SK-N-SH (cell line): ENCODE measurements at regions not wholly inside any gene's neighbourhood (a gene's known extent, or its start where the extent isn't known, plus 50 kb on each side); places are given as distances from the start of the nearest gene placed in this dataset.
"Not testable (repeated sequence)": the region's sequence is repeated elsewhere in the genome, so short reads cannot be mapped to it uniquely, and the experiment has no call there.

Experiments used
- CTCF ChIA-PET: fragments of 300-600, 350-600 bp; formaldehyde crosslinking; extraction: SDS; loops from one replicate; lab custom pipeline; 2021; lab: Yijun Ruan, JAX
- POLR2A ChIA-PET: fragments of 350-600 bp; sonication (Branson Sonifier 250); formaldehyde crosslinking; extraction: SDS; loops from one replicate; lab custom pipeline; 2020; ENCODE audit warnings: antibody characterized with exemption, inconsistent platforms; lab: Yijun Ruan, JAX
- DNase-seq: peaks from one replicate; pipeline ENCODE4 v3.0.0; 2012
- H2AFZ ChIP-seq: fragments of 200-600 bp; sonication (generic); 2 replicates; pipeline ENCODE4 v1.8.1; 2016; ENCODE audit warnings: antibody characterized with exemption, mild to moderate bottlenecking, low read depth
- H3F3A ChIP-seq: fragments of 200-600 bp; sonication (generic); replicated peaks from 2 replicates; pipeline ENCODE3; 2016; ENCODE audit warnings: antibody characterized with exemption, mild to moderate bottlenecking; ENCODE audit not compliant: insufficient read depth
- H3K27ac ChIP-seq, 2 experiments: fragments of 200-500 bp in 1 of 2; fragments of 200-600 bp in 1 of 2; sonication (Bioruptor generic) in 1 of 2; sonication (generic), shearing (Covaris generic) in 1 of 2; 2 replicates each; pipeline versions ENCODE4 v1.5.1 to v1.6.1; 2014 to 2016; ENCODE audit warnings: low read depth in 2 of 2, inconsistent platforms in 1 of 2, low read length in 1 of 2, mild to moderate bottlenecking in 1 of 2, mixed read lengths in 1 of 2
- H3K27me3 ChIP-seq: fragments of 200-600 bp; sonication (generic), shearing (Covaris generic); 2 replicates; pipeline ENCODE4 v1.6.1; 2016; ENCODE audit warnings: mixed run types; ENCODE audit not compliant: insufficient read depth
- H3K36me3 ChIP-seq, 2 experiments: fragments of 200-500 bp in 1 of 2; fragments of 200-600 bp in 1 of 2; sonication (Bioruptor generic) in 1 of 2; sonication (generic) in 1 of 2; replicated peaks in 1 of 2; 2 replicates each; pipeline versions ENCODE3 to v1.5.1; 2014 to 2016; ENCODE audit warnings: low read length in 1 of 2, mild to moderate bottlenecking in 1 of 2; ENCODE audit not compliant: insufficient read depth in 2 of 2, control insufficient read depth in 1 of 2
- H3K4me1 ChIP-seq, 2 experiments: fragments of 200-500 bp in 1 of 2; fragments of 200-600 bp in 1 of 2; sonication (Bioruptor generic) in 1 of 2; sonication (generic), shearing (Covaris generic) in 1 of 2; 2 replicates each; pipeline versions ENCODE4 v1.5.1 to v1.6.1; 2014 to 2016; ENCODE audit warnings: low read depth in 1 of 2, low read length in 1 of 2, mixed run types in 1 of 2; ENCODE audit not compliant: insufficient read depth in 2 of 2, control insufficient read depth in 1 of 2
- H3K4me2 ChIP-seq: fragments of 200-600 bp; sonication (generic), shearing (Covaris generic); 2 replicates; pipeline ENCODE4 v1.6.1; 2017; ENCODE audit warnings: mixed run types
- H3K4me3 ChIP-seq, 2 experiments: fragments of 200-500 bp in 1 of 2; fragments of 200-600 bp in 1 of 2; sonication (Bioruptor generic) in 1 of 2; sonication (generic), shearing (Covaris generic) in 1 of 2; 2 replicates each; pipeline versions ENCODE4 v1.5.1 to v1.8.1; 2014 to 2016; ENCODE audit warnings: low read depth in 2 of 2, inconsistent platforms in 1 of 2, low read length in 1 of 2, mild to moderate bottlenecking in 1 of 2, mixed read lengths in 1 of 2, moderate library complexity in 1 of 2
- H3K79me2 ChIP-seq: fragments of 200-600 bp; sonication (generic); 2 replicates; pipeline ENCODE4 v1.8.1; 2017; ENCODE audit warnings: mild to moderate bottlenecking; ENCODE audit not compliant: insufficient read depth
- H3K9ac ChIP-seq: fragments of 200-600 bp; sonication (generic); 2 replicates; pipeline ENCODE4 v1.6.1; 2017; ENCODE audit warnings: mixed run types
- H3K9me2 ChIP-seq: fragments of 200-600 bp; sonication (generic); 2 replicates; pipeline ENCODE4 v1.6.1; 2017; ENCODE audit warnings: mixed run types
- H3K9me3 ChIP-seq: fragments of 200-600 bp; sonication (generic); 2 replicates; pipeline ENCODE4 v1.6.1; 2017; ENCODE audit warnings: mixed run types, mild to moderate bottlenecking, moderate library complexity
- H4K20me1 ChIP-seq: fragments of 200-600 bp; sonication (generic); 2 replicates; pipeline ENCODE4 v1.6.1; 2017; ENCODE audit warnings: mild to moderate bottlenecking, mixed run types; ENCODE audit not compliant: insufficient read depth
- WGBS: methylation state at CpG from one replicate; pipeline ENCODE4 v1.1.6; 2017; ENCODE audit warnings: low lambda C conversion rate; 5-methylcytosine and 5-hydroxymethylcytosine counted together

GRCh38 chr9:41787951-41788350 is 341.3 kb downstream of the CNTNAP3B start:
- H3F3A ChIP-seq, H3K27ac ChIP-seq, H3K27me3 ChIP-seq, H3K4me3 ChIP-seq, H3K9me3 ChIP-seq, H3K9me2 ChIP-seq, H3K4me1 ChIP-seq, H3K9ac ChIP-seq, DNase-seq, H3K79me2 ChIP-seq, H3K4me2 ChIP-seq, H3K36me3 ChIP-seq, POLR2A ChIA-PET, CTCF ChIA-PET, H2AFZ ChIP-seq, H4K20me1 ChIP-seq: not testable (repeated sequence)
- 8% methylated on average over 1 of the region's 1 CpG for WGBS

- H4K20me1 ChIP-seq, H2AFZ ChIP-seq, DNase-seq, H3K9me2 ChIP-seq, H3K4me2 ChIP-seq, H3K4me1 ChIP-seq, H3F3A ChIP-seq, H3K4me3 ChIP-seq, H3K9me3 ChIP-seq, H3K36me3 ChIP-seq, H3K27me3 ChIP-seq, H3K27ac ChIP-seq, POLR2A ChIA-PET, CTCF ChIA-PET, H3K79me2 ChIP-seq, H3K9ac ChIP-seq: not testable (repeated sequence)
- 0% methylated on average over 1 of the region's 3 CpGs for WGBS
These were observed 342.0 kb downstream of the CNTNAP3B start for GRCh38 chr9:41787270-41787669.

DNA sequence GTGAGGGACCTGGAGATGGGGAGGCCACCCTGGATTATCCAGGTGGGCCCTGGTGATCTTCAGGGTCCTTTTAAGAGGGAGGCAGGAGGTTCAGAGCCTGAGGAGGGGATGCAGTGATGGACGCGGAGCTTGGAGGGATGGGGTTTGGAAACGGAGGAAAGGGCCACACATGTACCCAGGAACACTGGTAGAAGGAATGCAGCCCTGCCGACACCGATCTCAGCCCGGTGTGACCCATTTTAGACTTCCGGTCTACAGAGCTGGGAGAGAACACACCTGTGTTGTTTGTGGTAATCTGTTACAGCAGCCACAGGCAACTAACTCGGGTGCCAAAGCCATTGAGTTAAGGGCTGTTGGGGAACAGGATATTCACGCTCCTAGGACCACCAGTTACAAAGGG is 345.2 kb downstream of the CNTNAP3B start:
- POLR2A ChIA-PET, H3K4me1 ChIP-seq, H3K9ac ChIP-seq, H3K4me2 ChIP-seq, H3K27me3 ChIP-seq, H3K4me3 ChIP-seq, DNase-seq, H3F3A ChIP-seq, H3K9me3 ChIP-seq, H3K27ac ChIP-seq, H3K79me2 ChIP-seq, CTCF ChIA-PET, H3K9me2 ChIP-seq, H3K36me3 ChIP-seq, H2AFZ ChIP-seq, H4K20me1 ChIP-seq: not testable (repeated sequence)
- WGBS, result 72% methylated on average over 8 of the region's 9 CpGs

DNA sequence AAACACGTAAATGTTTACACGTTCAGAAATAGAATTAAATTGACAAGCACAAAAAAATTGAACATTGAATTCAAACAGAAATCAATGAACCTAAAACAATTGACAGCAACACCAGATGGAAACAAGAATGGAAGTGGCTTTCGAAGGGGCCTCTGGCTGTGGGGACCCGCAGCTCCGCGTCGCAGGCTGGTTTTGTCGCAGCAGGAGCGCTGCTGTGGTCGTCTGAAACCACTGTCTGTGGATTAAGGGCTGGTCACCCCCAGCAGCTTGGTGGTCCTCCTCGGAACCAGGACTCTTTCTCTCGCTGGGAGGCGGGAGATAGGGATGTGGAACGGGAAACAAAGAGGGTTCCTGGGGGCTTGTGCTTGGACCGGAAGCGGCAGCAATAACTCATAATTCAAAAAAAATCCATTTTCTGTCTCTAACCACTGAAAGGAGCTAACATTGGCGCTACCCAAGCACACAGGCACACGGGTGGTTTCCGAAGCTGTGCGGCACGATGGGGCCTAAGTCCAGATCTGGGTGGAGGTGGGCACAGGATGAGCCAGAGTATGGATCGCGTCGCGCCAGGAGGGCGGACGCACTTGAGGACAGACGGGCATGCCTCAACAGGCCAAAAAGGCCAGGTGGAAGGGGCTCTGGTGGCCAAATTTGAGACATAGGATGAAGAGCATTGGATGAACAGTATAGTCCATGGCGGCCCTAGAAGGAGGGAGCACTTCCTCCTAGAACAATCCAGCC is 346.0 kb downstream of the CNTNAP3B start:
- H3K4me3 ChIP-seq, H3K4me1 ChIP-seq, H3K9me2 ChIP-seq, H3K4me2 ChIP-seq, H3K9ac ChIP-seq, H3K79me2 ChIP-seq, POLR2A ChIA-PET, H2AFZ ChIP-seq, H3K36me3 ChIP-seq, H4K20me1 ChIP-seq, H3K9me3 ChIP-seq, H3K27ac ChIP-seq, H3K27me3 ChIP-seq, DNase-seq, H3F3A ChIP-seq, CTCF ChIA-PET: not testable (repeated sequence)
- 71% methylated on average over 24 of the region's 29 CpGs for WGBS

GRCh38 chr9:41781899-41782298 is 347.3 kb downstream of the CNTNAP3B start:
- H3K4me3 ChIP-seq, H4K20me1 ChIP-seq, H3K4me2 ChIP-seq, H3K9me2 ChIP-seq, H3K9me3 ChIP-seq, H3K27me3 ChIP-seq, H3F3A ChIP-seq, H3K36me3 ChIP-seq, H2AFZ ChIP-seq, H3K4me1 ChIP-seq, H3K79me2 ChIP-seq, DNase-seq, CTCF ChIA-PET, POLR2A ChIA-PET, H3K9ac ChIP-seq, H3K27ac ChIP-seq: not testable (repeated sequence)
- 26% methylated on average over 2 of the region's 2 CpGs for WGBS

DNA sequence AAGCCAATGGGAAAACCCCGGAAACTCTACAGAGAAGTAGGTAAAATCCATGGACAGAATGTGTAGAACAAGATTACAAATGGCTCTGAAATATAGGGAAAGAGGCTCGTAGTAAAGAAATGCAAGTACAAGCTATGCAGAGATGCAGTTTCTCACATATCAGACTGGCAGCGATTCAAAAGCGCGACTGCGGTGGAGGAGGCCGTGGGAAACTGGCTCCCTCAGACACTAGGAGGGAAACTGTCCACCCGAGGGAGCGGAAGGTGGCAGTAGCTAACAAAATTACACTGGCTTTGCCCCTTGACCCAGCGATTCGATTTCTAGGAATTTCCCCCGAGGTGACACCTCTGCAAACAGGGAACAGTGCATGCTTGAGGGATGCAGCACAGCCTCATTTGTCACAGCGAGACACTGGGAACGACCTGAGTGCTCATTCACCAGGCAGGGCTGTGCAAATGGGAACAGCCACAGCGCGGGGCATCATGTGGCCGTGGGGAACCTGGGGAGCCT is 349.3 kb downstream of the CNTNAP3B start:
- H3K36me3 ChIP-seq, H3K27ac ChIP-seq, H3K79me2 ChIP-seq, H3K4me2 ChIP-seq, H3K9ac ChIP-seq, H3K27me3 ChIP-seq, H3K9me2 ChIP-seq, POLR2A ChIA-PET, H3F3A ChIP-seq, H3K9me3 ChIP-seq, DNase-seq, H4K20me1 ChIP-seq, CTCF ChIA-PET, H3K4me1 ChIP-seq, H2AFZ ChIP-seq, H3K4me3 ChIP-seq: not testable (repeated sequence)
- WGBS, result 29% methylated on average over 10 of the region's 17 CpGs
